ENCODE measurements at regions not wholly inside any gene's neighbourhood (a gene's known extent, or its start where the extent isn't known, plus 50 kb on each side); places are given as distances from the start of the nearest gene placed in this dataset.

DNA sequence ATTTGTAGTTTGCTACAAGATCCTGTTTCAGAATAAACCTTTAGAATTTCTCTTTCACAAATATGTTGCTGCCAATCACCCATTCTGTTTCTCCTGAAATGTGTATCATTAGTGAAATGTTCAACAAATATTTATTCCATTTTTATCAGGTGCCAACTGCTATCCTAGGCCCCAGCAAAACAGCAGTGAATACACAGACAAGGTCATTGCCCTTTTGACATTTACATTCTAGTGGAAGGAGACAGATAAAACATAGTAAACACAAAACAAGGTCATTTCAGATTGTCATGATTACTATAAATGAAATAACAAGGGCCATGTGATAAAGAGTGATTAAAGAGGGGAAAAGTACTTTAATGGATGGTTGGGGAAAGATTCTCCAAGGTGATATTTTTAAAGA lies 404.8 kb upstream of the PHF14 start:
- Mint-ChIP-seq H3K27ac (ENCODE audit: unreplicated experiment) (no peak overlapping the region), H3K36me3 (ENCODE audit: low read depth) (peaks cover 6% of the 10 kb centered on the region), H3K27me3 (ENCODE audit: low read depth) (no peaks in the 10 kb centered on the region), H3K4me3 (no peak overlapping the region), H3K4me1 (no peaks in the 10 kb centered on the region), H3K9me3 (peaks cover 5% of the 10 kb centered on the region)
- TF ChIP-seq, protein P1, sequence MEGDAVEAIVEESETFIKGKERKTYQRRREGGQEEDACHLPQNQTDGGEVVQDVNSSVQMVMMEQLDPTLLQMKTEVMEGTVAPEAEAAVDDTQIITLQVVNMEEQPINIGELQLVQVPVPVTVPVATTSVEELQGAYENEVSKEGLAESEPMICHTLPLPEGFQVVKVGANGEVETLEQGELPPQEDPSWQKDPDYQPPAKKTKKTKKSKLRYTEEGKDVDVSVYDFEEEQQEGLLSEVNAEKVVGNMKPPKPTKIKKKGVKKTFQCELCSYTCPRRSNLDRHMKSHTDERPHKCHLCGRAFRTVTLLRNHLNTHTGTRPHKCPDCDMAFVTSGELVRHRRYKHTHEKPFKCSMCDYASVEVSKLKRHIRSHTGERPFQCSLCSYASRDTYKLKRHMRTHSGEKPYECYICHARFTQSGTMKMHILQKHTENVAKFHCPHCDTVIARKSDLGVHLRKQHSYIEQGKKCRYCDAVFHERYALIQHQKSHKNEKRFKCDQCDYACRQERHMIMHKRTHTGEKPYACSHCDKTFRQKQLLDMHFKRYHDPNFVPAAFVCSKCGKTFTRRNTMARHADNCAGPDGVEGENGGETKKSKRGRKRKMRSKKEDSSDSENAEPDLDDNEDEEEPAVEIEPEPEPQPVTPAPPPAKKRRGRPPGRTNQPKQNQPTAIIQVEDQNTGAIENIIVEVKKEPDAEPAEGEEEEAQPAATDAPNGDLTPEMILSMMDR (conservative IDR thresholded peaks at IDR 0.05), result no peak
- no peak for DNase-seq (ENCODE audit: low read depth, low spot score)

DNA sequence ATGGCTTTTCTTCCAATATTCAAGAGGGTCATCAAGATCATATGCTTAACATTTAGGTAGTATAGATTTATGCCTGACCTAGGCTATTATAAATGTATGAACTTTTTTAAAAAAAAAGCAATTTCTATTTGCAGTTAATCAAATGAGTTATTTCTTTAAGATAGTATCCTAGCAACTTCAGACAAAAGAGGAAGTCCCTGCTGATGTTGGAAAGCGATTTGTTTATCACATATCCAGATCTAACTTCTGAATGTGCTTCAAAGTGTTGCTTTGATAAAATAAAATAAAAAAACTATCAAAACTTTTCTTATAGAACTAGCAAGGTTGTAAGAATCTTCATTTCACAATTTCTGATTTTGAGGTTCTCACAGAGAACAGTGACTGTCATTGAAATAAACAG lies 401.9 kb upstream of the PHF14 start:
- no peak overlapping the region for H3K4me3 Mint-ChIP-seq
- TF ChIP-seq, protein P1 (conservative IDR thresholded peaks at IDR 0.05), result no peak
- H3K4me1 Mint-ChIP-seq, result no peaks in the 10 kb centered on the region
- no peak overlapping the region for H3K27ac Mint-ChIP-seq (ENCODE audit: unreplicated experiment)
- H3K36me3 Mint-ChIP-seq (ENCODE audit: low read depth), result no peaks in the 10 kb centered on the region
- H3K27me3 Mint-ChIP-seq (ENCODE audit: low read depth), result no peaks in the 10 kb centered on the region
- H3K9me3 Mint-ChIP-seq, result no peaks in the 10 kb centered on the region
- DNase-seq (ENCODE audit: low read depth, low spot score), result no peak

DNA sequence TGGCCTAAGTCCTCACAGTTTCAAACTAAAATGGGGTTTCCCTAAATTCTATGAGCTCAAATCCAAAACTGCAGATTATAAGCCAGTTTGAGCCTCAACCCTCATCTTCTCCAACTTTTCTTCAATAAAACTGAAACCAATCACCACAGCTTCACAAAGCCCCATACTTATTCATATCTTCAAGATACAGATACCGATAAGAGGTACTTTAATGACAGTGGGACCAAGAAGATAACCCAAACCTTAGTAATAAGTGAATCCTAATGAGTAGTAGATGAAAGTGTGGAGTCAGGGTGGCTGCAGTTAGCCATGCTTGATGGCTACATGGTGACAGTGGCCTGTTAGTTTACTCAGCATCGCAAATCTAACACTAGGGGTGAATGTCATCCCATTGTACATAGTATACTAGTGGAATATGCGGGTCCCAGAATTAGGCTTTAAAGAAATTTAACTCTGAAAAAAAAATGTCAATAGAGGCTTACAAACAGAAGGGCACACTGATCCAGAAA lies 395.8 kb upstream of the PHF14 start:
- no peak overlapping the region for H3K4me3 Mint-ChIP-seq
- TF ChIP-seq, protein P1 (conservative IDR thresholded peaks at IDR 0.05), result no peak
- no peak for DNase-seq (ENCODE audit: low read depth, low spot score)
- H3K27ac Mint-ChIP-seq (ENCODE audit: unreplicated experiment), result no peak overlapping the region
- no peaks in the 10 kb centered on the region for H3K27me3 Mint-ChIP-seq (ENCODE audit: low read depth)
- H3K9me3 Mint-ChIP-seq, result no peaks in the 10 kb centered on the region
- peaks cover 5% of the 10 kb centered on the region for H3K4me1 Mint-ChIP-seq
- H3K36me3 Mint-ChIP-seq (ENCODE audit: low read depth), result no peaks in the 10 kb centered on the region

DNA sequence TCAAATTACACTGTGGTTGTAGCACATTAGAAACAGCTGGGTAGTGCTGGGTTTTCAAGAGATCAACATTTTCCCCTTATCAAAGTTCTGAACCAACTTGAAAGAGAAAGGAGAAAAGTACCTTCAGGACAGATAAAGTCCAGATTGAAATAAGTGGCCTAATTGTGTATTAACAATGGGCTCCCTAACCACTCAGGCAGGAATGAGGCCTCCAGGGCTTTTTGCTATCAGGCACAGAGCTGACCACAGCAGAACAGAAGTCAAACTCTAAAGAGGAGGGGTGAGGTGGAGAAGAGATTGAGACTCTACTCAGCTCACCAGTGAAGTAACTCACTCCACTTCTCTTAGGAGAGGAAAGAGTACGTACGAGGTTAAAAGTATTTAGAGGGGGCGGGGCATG lies 394.1 kb upstream of the PHF14 start:
- no peaks in the 10 kb centered on the region for H3K9me3 Mint-ChIP-seq
- TF ChIP-seq, protein P1 (conservative IDR thresholded peaks at IDR 0.05), result no peak

DNA sequence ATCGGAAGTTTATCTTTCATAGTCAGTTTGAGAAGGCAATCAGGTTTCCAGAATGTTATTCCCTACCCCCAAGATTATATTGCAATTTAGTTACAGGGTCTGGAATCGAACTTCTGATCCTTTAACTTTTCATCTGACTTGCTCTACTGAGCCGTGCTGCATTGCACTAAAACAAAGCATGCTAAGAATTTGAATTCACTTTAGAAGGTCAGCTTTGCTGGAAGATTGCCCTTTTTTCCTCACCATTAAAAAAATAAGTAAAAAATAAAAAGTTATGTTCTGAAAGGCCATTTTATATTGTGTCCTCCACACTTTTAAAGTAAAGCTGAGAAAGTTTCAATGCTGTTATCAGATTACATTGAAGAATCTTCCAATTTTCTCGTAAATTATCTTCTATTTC lies 388.8 kb upstream of the PHF14 start:
- DNase-seq (ENCODE audit: low read depth, low spot score), result no peak
- Mint-ChIP-seq H3K9me3 (no peaks in the 10 kb centered on the region), H3K27ac (ENCODE audit: unreplicated experiment) (no peak overlapping the region), H3K27me3 (ENCODE audit: low read depth) (no peaks in the 10 kb centered on the region), H3K4me1 (no peaks in the 10 kb centered on the region), H3K4me3 (no peak overlapping the region), H3K36me3 (ENCODE audit: low read depth) (no peaks in the 10 kb centered on the region)
- TF ChIP-seq, protein P1 (conservative IDR thresholded peaks at IDR 0.05), result no peak

More for the DNA sequence above, 394.1 kb upstream of the PHF14 start:
- no peak overlapping the region for H3K4me3 Mint-ChIP-seq
- no peaks in the 10 kb centered on the region for H3K27me3 Mint-ChIP-seq (ENCODE audit: low read depth)
- H3K4me1 Mint-ChIP-seq, result peaks cover 5% of the 10 kb centered on the region
- no peaks in the 10 kb centered on the region for H3K36me3 Mint-ChIP-seq (ENCODE audit: low read depth)
- DNase-seq (ENCODE audit: low read depth, low spot score), result no peak
- H3K27ac Mint-ChIP-seq (ENCODE audit: unreplicated experiment), result no peak overlapping the region

DNA sequence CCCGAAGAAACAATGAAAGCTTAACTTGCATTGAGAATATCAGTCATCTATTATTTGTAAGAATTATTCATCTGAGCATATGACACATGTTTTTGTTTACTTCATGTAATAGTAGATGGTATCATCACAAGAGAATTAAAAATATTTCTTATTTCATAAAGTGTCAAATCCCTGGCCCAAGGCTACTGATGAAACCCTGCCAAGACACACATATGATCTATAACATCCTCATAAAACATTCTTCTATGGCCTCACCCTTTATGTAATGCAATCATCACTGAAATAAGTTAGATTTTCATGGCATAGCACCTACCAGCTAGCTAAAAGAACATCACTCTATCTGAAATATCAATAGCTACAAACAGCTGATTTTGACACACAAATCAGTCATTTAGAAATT lies 385.6 kb upstream of the PHF14 start:
- H3K36me3 Mint-ChIP-seq (ENCODE audit: low read depth), result no peaks in the 10 kb centered on the region
- DNase-seq (ENCODE audit: low read depth, low spot score), result no peak

More for the DNA sequence above, 385.6 kb upstream of the PHF14 start:
- no peaks in the 10 kb centered on the region for H3K4me1 Mint-ChIP-seq
- H3K27ac Mint-ChIP-seq (ENCODE audit: unreplicated experiment), result no peak overlapping the region
- no peaks in the 10 kb centered on the region for H3K27me3 Mint-ChIP-seq (ENCODE audit: low read depth)
- H3K4me3 Mint-ChIP-seq, result no peak overlapping the region
- no peaks in the 10 kb centered on the region for H3K9me3 Mint-ChIP-seq
- TF ChIP-seq, protein P1 (conservative IDR thresholded peaks at IDR 0.05), result no peak

All from neural crest cell (in vitro differentiated cells).